Tibial nerve (tissue), 4 donors: ENCODE measurements at regions not wholly inside any gene's neighbourhood (a gene's known extent, or its start where the extent isn't known, plus 50 kb on each side); places are given as distances from the start of the nearest gene placed in this dataset.

Experiments
- DNase-seq, 2 donors: peaks; one replicate each; pipeline ENCODE4 v3.0.0-alpha.2; 2019; ENCODE audit warnings: low spot score in 2 of 2
- H3K27ac ChIP-seq, 4 donors: fragments of 200-600 bp; sonication (generic) in 3 of 4; one replicate each; pipeline ENCODE4 v1.5.1; 2017 to 2019; ENCODE audit warnings: mild to moderate bottlenecking in 1 of 4
- H3K27me3 ChIP-seq, 2 donors: fragments of 200-600 bp; sonication (generic) in 1 of 2; one replicate each; pipeline versions ENCODE4 v1.5.1 to v1.6.0; 2017 to 2019
- H3K36me3 ChIP-seq, 3 donors: fragments of 200-600 bp; sonication (generic); one replicate each; pipeline ENCODE4 v1.5.1; 2018 to 2019
- H3K4me1 ChIP-seq, 4 donors: fragments of 200-600 bp; sonication (generic) in 3 of 4; one replicate each; pipeline ENCODE4 v1.5.1; 2017 to 2019
- H3K4me3 ChIP-seq, 4 donors: fragments of 200-600 bp; sonication (generic) in 3 of 4; one replicate each; pipeline ENCODE4 v1.5.1; 2017 to 2019; ENCODE audit warnings: mild to moderate bottlenecking in 1 of 4, moderate library complexity in 1 of 4
- H3K9me3 ChIP-seq, 4 donors: fragments of 200-600 bp; sonication (generic) in 3 of 4; one replicate each; pipeline ENCODE4 v1.5.1; 2017 to 2019
- EP300 ChIP-seq, 2 donors: sonication (generic); formaldehyde crosslinking; IDR thresholded peaks; one replicate each; pipeline ENCODE4 v1.6.1; 2017; ENCODE audit warnings: antibody characterized with exemption in 2 of 2, mild to moderate bottlenecking in 1 of 2
- POLR2A ChIP-seq, 2 donors: fragments of 450-650 bp; IDR thresholded peaks; one replicate each; pipeline ENCODE4 v1.6.1; 2017; ENCODE audit warnings: antibody characterized with exemption in 2 of 2, mild to moderate bottlenecking in 2 of 2, moderate library complexity in 2 of 2
- WGBS, 2 donors: methylation state at CpG; one replicate each; pipeline ENCODE4 v1.1.5; 2018; 5-methylcytosine and 5-hydroxymethylcytosine counted together
- TF ChIP-seq, protein P1 (sequence below), 5 experiments: fragments of 200-600 bp in 3 of 5; fragments of 450-650 bp in 2 of 5; sonication (generic) in 3 of 5; IDR thresholded peaks; one replicate each; pipeline ENCODE4 v1.5.1; 2016 to 2019; ENCODE audit warnings: antibody characterized with exemption in 5 of 5, mild to moderate bottlenecking in 3 of 5, moderate library complexity in 2 of 5

DNA sequence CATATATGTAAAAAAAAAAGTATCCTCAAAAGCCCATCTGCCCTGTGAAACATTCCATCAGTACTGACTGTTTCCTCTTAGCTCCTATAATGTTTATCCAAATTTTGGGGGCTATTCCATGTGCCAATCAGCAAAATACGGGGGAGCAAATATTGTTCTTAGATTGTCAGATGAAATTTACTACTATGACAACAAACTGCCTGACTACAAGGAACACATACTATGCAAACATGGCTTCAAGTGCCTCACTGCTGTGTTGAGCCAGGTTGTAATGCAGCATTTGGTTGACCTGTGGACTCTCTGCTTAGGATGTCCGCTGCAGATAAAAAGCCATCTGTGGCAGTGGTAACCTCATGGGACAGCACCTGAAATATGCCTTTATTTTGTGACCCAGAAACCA, 98.2 kb upstream of the SCEL start:
- TF ChIP-seq EP300 (IDR thresholded peaks at IDR 0.05) (no peak), POLR2A (IDR thresholded peaks at IDR 0.05) (no peak)
- TF ChIP-seq, protein P1, sequence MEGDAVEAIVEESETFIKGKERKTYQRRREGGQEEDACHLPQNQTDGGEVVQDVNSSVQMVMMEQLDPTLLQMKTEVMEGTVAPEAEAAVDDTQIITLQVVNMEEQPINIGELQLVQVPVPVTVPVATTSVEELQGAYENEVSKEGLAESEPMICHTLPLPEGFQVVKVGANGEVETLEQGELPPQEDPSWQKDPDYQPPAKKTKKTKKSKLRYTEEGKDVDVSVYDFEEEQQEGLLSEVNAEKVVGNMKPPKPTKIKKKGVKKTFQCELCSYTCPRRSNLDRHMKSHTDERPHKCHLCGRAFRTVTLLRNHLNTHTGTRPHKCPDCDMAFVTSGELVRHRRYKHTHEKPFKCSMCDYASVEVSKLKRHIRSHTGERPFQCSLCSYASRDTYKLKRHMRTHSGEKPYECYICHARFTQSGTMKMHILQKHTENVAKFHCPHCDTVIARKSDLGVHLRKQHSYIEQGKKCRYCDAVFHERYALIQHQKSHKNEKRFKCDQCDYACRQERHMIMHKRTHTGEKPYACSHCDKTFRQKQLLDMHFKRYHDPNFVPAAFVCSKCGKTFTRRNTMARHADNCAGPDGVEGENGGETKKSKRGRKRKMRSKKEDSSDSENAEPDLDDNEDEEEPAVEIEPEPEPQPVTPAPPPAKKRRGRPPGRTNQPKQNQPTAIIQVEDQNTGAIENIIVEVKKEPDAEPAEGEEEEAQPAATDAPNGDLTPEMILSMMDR (IDR thresholded peaks at IDR 0.05) = no peak
- H3K36me3 ChIP-seq = no peaks in the 10 kb centered on the region
- H3K4me3 ChIP-seq = no peak overlapping the region
- no peaks in the 10 kb centered on the region for H3K9me3 ChIP-seq
- WGBS, 2 donors = 81 to 89% methylated on average over 2 of the region's 2 CpGs
- H3K27me3 ChIP-seq = no peaks in the 10 kb centered on the region
- no peak for DNase-seq
- H3K27ac ChIP-seq = no peak overlapping the region
- peaks cover 0 to 11% (median 2%) of the 10 kb centered on the region in 4 donors for H3K4me1 ChIP-seq

DNA sequence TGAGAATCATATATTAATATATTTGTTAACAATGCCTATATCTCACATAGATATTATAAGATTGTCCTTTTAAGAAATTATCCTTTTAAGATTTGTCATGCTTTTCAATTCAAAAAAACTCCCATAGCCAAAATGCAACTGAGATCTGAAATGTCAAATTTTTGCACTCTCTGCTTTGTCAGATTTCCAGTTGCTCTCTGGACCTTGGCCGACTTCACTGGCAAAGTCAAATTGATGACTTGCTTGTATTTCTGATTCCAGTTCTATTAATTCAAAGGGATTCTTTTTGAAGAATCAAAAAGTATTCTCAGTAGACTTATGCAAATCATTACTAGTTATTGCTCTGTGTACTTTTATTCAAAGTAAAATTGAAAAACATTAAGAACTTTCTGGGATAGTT, 101.2 kb upstream of the SCEL start:
- Histone ChIP-seq H3K9me3 (no peaks in the 10 kb centered on the region), H3K36me3 (no peaks in the 10 kb centered on the region), H3K4me3 (no peak overlapping the region), H3K27me3 (no peaks in the 10 kb centered on the region), H3K27ac (no peak overlapping the region), H3K4me1 (peaks cover 0 to 11% (median 2%) of the 10 kb centered on the region in 4 donors)
- TF ChIP-seq POLR2A (IDR thresholded peaks at IDR 0.05) = no peak
- TF ChIP-seq EP300 (IDR thresholded peaks at IDR 0.05) = no peak
- WGBS, 2 donors = 21 to 23% methylated on average over 1 of the region's 1 CpG
- DNase-seq = no peak

DNA sequence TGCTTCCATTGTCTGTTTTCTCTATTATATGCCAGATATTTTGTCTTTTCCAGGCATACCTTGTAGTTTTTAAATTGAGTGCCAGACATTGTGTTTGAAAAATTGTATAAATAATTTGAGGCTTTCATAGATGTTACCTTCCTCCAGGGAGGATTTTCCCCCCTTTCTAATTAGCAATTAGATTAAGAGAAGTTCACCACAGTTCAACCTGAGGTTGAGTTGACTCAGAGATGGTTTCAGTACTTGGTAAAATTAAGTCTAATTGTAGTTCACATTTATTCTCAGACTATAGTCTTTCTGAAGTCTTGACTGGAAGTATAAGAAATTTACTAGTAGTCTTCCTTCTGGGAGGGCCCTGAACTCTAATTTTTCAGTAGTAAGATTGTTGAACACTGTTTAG, 104.1 kb upstream of the SCEL start:
- Histone ChIP-seq H3K9me3 (no peaks in the 10 kb centered on the region), H3K4me3 (no peak overlapping the region), H3K36me3 (no peaks in the 10 kb centered on the region), H3K27ac (no peak overlapping the region), H3K4me1 (peaks cover 0 to 11% (median 2%) of the 10 kb centered on the region in 4 donors), H3K27me3 (no peaks in the 10 kb centered on the region)
- no peak for DNase-seq
- TF ChIP-seq EP300 (IDR thresholded peaks at IDR 0.05) = no peak

DNA sequence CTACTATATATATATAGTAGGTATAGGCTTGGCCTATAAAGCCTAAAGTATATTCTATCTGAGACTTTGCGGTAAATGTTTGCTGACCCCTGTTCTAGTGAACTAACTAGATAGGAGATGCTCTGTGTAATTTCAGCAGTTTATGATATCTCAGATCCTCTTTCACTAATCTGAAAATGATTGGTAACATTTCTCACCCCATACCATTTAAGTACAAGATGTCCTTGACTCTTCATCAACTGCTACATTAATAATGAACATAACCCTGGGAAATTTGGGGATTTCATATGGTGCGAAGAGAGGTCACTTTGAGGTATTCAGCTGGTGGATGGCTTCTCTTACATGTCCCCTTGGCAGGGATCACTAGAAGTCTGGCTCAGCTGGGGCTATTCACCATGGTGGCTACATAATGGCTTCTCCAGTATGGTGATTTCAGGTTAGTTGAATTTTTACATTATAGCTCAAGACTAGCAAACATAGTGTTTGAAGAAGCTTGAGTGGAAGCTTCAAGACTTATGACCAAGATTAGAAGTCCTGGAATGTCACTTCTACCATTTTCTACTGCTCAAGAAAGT, 103.6 kb upstream of the MYCBP2 start:
- no peaks in the 10 kb centered on the region for H3K27me3 ChIP-seq
- no peak overlapping the region for H3K27ac ChIP-seq
- no peak overlapping the region for H3K4me3 ChIP-seq
- WGBS, 2 donors = 96 to 100% methylated on average over 2 of the region's 2 CpGs
- no peaks in the 10 kb centered on the region for H3K36me3 ChIP-seq
- DNase-seq = no peak
- H3K4me1 ChIP-seq = peaks cover 0 to 11% (median 2%) of the 10 kb centered on the region in 4 donors
- no peaks in the 10 kb centered on the region for H3K9me3 ChIP-seq
- TF ChIP-seq POLR2A (IDR thresholded peaks at IDR 0.05) = no peak
- no peak for TF ChIP-seq EP300 (IDR thresholded peaks at IDR 0.05)
- TF ChIP-seq, protein P1 (IDR thresholded peaks at IDR 0.05) = no peak

DNA sequence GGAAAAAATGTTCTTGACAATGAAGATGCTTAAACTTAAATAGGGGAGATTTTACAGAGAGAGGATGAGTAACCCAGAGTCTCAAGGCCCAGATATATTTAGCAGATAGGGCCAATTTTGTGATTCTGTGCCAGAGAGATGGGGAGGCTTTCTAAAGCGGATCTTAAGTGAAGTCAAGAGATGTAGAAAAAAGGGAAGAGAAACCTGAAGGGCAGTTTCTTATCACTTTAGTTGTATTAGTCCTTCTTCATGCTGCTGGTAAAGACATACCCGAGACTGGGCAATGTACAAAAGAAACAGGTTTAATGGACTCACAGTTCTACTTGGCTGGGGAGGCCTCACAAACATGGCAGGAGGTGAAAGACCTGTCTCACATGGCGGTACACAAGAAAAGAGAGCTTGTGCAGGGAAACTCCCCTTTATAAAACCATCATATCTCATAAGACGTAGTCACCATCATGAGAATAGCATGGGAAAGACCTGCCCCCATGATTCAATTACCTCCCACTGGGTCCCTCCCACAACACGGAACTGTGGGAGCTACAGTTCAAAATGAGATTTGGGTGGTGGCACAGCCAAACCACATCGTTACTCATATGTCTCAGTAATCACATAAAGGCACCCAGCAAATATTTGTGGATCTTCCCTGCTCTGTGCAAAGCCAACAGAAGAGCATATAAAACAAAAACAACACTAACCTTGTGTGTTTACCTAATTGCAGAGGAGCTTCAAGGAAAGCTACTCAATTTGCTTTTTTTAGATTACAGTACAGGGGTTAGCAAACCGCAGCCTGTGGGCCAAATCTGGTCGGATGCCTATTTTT, 102.6 kb upstream of the MYCBP2 start:
- DNase-seq = no peak
- Histone ChIP-seq H3K4me1 (peaks cover 0 to 9% (median 0%) of the 10 kb centered on the region in 4 donors), H3K27me3 (no peaks in the 10 kb centered on the region), H3K36me3 (no peaks in the 10 kb centered on the region), H3K27ac (no peak overlapping the region), H3K9me3 (no peaks in the 10 kb centered on the region), H3K4me3 (no peak overlapping the region)
- TF ChIP-seq, protein P1 (IDR thresholded peaks at IDR 0.05) = no peak
- no peak for TF ChIP-seq EP300 (IDR thresholded peaks at IDR 0.05)
- WGBS, 2 donors = 82 to 83% methylated on average over 8 of the region's 8 CpGs

DNA sequence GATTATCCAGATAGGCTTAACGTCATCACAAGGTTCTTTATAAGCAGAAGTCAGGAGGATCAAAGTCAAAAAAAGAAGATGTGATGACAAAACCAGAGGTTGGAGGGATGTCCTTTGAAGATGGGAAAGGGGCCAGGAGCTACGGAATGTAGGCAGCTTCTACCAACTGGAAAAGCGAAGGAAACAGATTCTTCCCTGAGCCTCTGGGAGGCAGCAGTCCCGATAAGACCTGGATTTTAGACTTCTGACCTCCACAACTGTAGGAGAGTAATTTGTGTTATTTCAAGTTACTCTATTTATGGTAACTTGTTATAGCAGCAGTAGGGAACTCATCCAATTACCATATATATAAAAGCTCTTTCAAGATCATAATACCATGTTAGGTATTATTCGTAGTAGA, 98.8 kb upstream of the MYCBP2 start:
- WGBS, 2 donors = 73 to 84% methylated on average over 5 of the region's 5 CpGs
- DNase-seq = no peak
- no peaks in the 10 kb centered on the region for H3K4me1 ChIP-seq
- H3K27me3 ChIP-seq = no peaks in the 10 kb centered on the region
- H3K36me3 ChIP-seq = no peaks in the 10 kb centered on the region
- no peak overlapping the region for H3K4me3 ChIP-seq
- H3K9me3 ChIP-seq = no peaks in the 10 kb centered on the region
- TF ChIP-seq EP300 (IDR thresholded peaks at IDR 0.05) (no peak), POLR2A (IDR thresholded peaks at IDR 0.05) (no peak)
- TF ChIP-seq, protein P1 (IDR thresholded peaks at IDR 0.05) = no peak
- H3K27ac ChIP-seq = no peak overlapping the region
